ENCODE measurements at regions not wholly inside any gene's neighbourhood (a gene's known extent, or its start where the extent isn't known, plus 50 kb on each side); places are given as distances from the start of the nearest gene placed in this dataset.

GRCh38 chr17:77709594-77709993 is 248.9 kb upstream of the TNRC6C start (continued):
- TF ChIP-seq ZNF219 (CRISPR knock-in tag; IDR thresholded peaks at IDR 0.05; ENCODE audit: borderline replicate concordance) (no peak), SMAD4 (CRISPR knock-in tag; IDR thresholded peaks at IDR 0.05) (no peak), FOXP1 (CRISPR knock-in tag; IDR thresholded peaks at IDR 0.05; ENCODE audit: borderline replicate concordance) (no peak)
- TF ChIP-seq, protein P1, sequence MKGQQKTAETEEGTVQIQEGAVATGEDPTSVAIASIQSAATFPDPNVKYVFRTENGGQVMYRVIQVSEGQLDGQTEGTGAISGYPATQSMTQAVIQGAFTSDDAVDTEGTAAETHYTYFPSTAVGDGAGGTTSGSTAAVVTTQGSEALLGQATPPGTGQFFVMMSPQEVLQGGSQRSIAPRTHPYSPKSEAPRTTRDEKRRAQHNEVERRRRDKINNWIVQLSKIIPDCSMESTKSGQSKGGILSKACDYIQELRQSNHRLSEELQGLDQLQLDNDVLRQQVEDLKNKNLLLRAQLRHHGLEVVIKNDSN (CRISPR knock-in tag; IDR thresholded peaks at IDR 0.05): no peak

- Mint-ChIP-seq H3K9me3 (peaks cover 44% of the 10 kb centered on the region), H3K36me3 (peaks cover 31% of the 10 kb centered on the region), H3K4me3 (no peak overlapping the region), H3K4me1 (peaks cover 31% of the 10 kb centered on the region), H3K27me3 (ENCODE audit: low read depth) (peaks cover 17% of the 10 kb centered on the region), H3K27ac (no peak overlapping the region)
- CTCF ChIA-PET: no interaction called here
- no peak for ATAC-seq
- DNase-seq (ENCODE audit: low spot score): no peak
- POLR2A ChIA-PET: no interaction called here
- no peak for TF ChIP-seq IRF1 (CRISPR knock-in tag; IDR thresholded peaks at IDR 0.05)
- no peak for TF ChIP-seq ATF1 (CRISPR knock-in tag; IDR thresholded peaks at IDR 0.05)
These were observed 245.9 kb upstream of the TNRC6C start for GRCh38 chr17:77712578-77712977.

DNA sequence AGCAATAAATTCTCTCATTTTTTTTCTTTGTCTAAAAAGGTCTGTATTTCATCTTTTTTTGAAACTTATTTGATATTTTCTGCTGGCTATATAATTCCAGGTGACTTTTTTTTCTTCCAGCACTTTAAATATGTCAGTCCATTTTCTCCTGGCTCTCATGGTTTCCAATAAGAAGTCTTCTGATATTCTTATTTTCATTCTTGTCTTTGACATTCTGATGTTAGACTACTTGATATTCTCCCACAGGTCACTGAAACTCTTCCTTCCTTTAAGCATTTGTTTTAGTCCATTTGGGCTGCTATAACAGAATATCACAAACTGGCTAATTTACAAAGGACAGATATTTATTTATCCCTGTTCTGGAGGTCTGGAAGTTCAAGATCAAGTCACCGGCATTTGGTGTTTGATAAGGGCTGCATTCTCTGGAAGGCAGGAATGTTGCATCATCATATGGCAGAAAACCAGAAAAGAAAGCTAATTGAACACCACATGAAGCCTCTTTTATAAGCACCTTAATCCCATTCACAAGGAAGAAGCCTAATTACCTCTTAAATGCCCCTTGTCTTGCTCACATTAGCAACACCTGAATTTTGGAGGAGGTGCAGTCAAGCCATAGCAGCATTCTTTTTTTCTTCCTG is 242.1 kb upstream of the TNRC6C start:
- Mint-ChIP-seq H3K36me3 (peaks cover 35% of the 10 kb centered on the region), H3K4me3 (no peak overlapping the region), H3K4me1 (peaks cover 19% of the 10 kb centered on the region), H3K27ac (no peak overlapping the region; the same call in 1 of the 2 replicates), H3K27me3 (ENCODE audit: low read depth) (peaks cover 2% of the 10 kb centered on the region), H3K9me3 (peaks cover 47% of the 10 kb centered on the region)
- ChIA-PET POLR2A (interaction anchor here (0.6 to 0.7 kb wide), 2 partner anchors 8 to 393 kb away, joined by 3 to 6 read pairs; no protein-coding TSS in a partner anchor), CTCF (interaction anchor here (0.6 to 2.1 kb wide), 3 partner anchors 25 to 41 kb away, joined by 3 to 6 read pairs (median 3); no protein-coding TSS in a partner anchor)
- DNase-seq (ENCODE audit: low spot score): no peak
- TF ChIP-seq, protein P2, sequence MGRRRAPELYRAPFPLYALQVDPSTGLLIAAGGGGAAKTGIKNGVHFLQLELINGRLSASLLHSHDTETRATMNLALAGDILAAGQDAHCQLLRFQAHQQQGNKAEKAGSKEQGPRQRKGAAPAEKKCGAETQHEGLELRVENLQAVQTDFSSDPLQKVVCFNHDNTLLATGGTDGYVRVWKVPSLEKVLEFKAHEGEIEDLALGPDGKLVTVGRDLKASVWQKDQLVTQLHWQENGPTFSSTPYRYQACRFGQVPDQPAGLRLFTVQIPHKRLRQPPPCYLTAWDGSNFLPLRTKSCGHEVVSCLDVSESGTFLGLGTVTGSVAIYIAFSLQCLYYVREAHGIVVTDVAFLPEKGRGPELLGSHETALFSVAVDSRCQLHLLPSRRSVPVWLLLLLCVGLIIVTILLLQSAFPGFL (CRISPR knock-in tag; IDR thresholded peaks at IDR 0.05; ENCODE audit: borderline replicate concordance): no peak
- peak; percentile 90 for TF ChIP-seq ZNF317 (CRISPR knock-in tag; IDR thresholded peaks at IDR 0.05; ENCODE audit: borderline replicate concordance, low read depth)
- no peak; the same call in 1 of the 2 replicates for ATAC-seq

- Mint-ChIP-seq H3K27me3 (ENCODE audit: low read depth) (peaks cover 2% of the 10 kb centered on the region), H3K36me3 (peaks cover 30% of the 10 kb centered on the region), H3K4me3 (no peak overlapping the region; the same call in 1 of the 2 replicates), H3K9me3 (peaks cover 40% of the 10 kb centered on the region), H3K27ac (peak overlapping the region; percentile 87), H3K4me1 (peaks cover 29% of the 10 kb centered on the region)
- TF ChIP-seq ZBTB21 (CRISPR knock-in tag; IDR thresholded peaks at IDR 0.05; ENCODE audit: borderline replicate concordance) (no peak), FOXJ3 (CRISPR knock-in tag; IDR thresholded peaks at IDR 0.05; ENCODE audit: borderline replicate concordance) (no peak), ZSCAN18 (CRISPR knock-in tag; IDR thresholded peaks at IDR 0.05) (no peak), FOXP4 (CRISPR knock-in tag; IDR thresholded peaks at IDR 0.05) (no peak), TEAD4 (CRISPR knock-in tag; IDR thresholded peaks at IDR 0.05) (no peak), GABPB1 (CRISPR knock-in tag; IDR thresholded peaks at IDR 0.05) (no peak), TP53 (CRISPR knock-in tag; IDR thresholded peaks at IDR 0.05) (no peak)
- CTCF ChIA-PET: interaction anchor here (2.1 kb wide), 1 partner anchor 23 kb away, joined by 6 read pairs; no protein-coding TSS in a partner anchor
- ATAC-seq (no peak), DNase-seq (ENCODE audit: low spot score) (no peak)
- POLR2A ChIA-PET: no interaction called here
These were observed 240.4 kb upstream of the TNRC6C start for GRCh38 chr17:77717941-77718668.

All from WTC11 (cell line).